Retinal pigment epithelial cell (primary cell): ENCODE measurements at regions not wholly inside any gene's neighbourhood (a gene's known extent, or its start where the extent isn't known, plus 50 kb on each side); places are given as distances from the start of the nearest gene placed in this dataset.
A peak's percentile ranks its signal among the peaks of the same experiment; 100 is the strongest.
"Not testable (repeated sequence)": the region's sequence is repeated elsewhere in the genome, so short reads cannot be mapped to it uniquely, and the experiment has no call there.

ENCODE experiments used
- DNase-seq: peaks from one replicate; pipeline ENCODE4 v3.0.0-alpha.2; 2010; ENCODE audit warnings: low read depth
- H3K4me3 ChIP-seq: 2 replicates; pipeline ENCODE4 v1.5.1; 2011; ENCODE audit warnings: mild to moderate bottlenecking, low read length, control low read depth, moderate library complexity
- TF ChIP-seq, protein P1 (sequence below): conservative IDR thresholded peaks from 2 replicates; pipeline ENCODE4 v1.5.1; 2011; ENCODE audit warnings: low read depth, low read length, control low read depth, inconsistent platforms

DNA sequence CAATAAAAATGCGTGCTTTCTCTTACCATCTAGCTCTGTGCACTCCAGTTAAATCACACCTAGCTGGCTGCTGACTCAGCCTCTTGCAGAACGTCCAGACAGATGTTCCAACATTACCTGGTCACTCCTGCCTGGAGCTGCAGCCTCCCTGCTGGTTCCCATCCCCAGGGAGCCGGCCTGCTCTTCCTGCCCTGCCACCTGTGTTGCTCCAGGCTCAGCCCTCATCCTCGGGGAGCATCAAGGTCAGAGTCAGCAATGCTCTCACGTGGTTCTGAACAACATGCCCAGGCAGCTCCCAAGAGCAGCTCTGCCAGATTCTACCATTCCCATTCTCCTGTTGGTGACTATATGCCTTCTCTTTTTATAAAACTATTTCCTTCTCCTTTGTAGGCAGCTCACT is 81.3 kb downstream of the GADD45G start:
- no peak for DNase-seq
- TF ChIP-seq, protein P1, sequence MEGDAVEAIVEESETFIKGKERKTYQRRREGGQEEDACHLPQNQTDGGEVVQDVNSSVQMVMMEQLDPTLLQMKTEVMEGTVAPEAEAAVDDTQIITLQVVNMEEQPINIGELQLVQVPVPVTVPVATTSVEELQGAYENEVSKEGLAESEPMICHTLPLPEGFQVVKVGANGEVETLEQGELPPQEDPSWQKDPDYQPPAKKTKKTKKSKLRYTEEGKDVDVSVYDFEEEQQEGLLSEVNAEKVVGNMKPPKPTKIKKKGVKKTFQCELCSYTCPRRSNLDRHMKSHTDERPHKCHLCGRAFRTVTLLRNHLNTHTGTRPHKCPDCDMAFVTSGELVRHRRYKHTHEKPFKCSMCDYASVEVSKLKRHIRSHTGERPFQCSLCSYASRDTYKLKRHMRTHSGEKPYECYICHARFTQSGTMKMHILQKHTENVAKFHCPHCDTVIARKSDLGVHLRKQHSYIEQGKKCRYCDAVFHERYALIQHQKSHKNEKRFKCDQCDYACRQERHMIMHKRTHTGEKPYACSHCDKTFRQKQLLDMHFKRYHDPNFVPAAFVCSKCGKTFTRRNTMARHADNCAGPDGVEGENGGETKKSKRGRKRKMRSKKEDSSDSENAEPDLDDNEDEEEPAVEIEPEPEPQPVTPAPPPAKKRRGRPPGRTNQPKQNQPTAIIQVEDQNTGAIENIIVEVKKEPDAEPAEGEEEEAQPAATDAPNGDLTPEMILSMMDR: no peak

DNA sequence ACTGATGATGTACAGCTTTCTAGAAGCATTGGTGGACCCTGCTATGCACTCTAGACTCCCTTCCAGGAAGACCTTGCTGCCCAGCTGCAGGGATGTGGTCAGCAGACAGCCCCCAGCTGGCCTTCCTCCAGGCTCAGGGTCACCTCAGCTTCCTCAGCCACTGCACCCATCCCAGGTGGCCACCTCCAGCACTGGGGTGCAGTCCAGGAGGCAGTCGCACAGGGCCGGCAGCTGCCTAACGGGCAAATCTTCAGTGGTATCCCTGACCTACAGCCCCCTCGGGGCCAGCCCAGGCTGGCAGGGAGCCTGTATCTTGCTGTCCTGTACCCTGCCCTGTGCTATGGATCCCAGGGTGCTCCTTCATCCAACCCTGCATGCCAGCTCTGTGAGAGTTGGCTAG is 81.8 kb downstream of the GADD45G start:
- no peak for DNase-seq
- TF ChIP-seq, protein P1: no peak

More for the DNA sequence above, 81.3 kb downstream of the GADD45G start:
- H3K4me3 ChIP-seq: no peak overlapping the region

DNA sequence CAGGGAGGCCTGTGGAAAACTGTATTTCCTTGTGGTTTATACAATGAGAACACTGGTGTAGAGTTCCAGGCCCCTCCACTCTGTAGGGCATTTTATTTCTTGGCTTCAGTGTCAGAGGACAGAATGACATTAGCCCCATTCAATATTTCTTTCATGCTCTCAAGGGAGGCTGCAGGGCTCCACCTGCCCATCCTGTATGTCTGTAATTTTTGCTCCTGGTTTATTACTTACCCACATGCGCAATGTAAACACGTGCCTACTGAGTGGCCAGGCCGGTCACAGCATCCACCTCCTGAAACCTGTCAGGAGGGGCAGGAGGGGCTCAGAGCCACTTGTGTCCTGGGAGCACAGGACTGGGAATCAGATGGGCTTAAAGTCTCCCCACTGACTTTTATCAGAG is 82.4 kb downstream of the GADD45G start:
- DNase-seq: no peak
- TF ChIP-seq, protein P1: no peak
- no peak overlapping the region for H3K4me3 ChIP-seq

More for the DNA sequence above, 81.8 kb downstream of the GADD45G start:
- no peak overlapping the region for H3K4me3 ChIP-seq

DNA sequence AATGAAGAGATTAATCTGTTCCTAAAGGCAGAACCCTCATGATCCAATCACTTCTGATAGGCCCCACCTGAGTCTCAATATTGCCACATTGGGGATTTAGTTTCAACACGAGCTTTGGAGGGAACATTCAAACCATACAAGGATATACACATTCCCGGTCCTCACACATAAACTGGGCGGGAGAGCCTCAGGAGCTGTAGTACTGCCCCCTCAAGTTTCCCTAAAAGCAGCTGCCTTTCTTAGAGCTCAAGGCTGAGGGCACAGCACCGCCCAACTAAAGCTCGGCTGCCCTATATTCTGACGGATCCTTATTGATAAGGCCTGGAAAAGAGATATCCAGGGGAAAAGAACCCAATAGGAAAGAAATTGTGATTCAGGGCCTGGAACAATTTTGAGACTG is 83.0 kb downstream of the GADD45G start:
- no peak overlapping the region for H3K4me3 ChIP-seq
- TF ChIP-seq, protein P1: no peak
- no peak for DNase-seq

DNA sequence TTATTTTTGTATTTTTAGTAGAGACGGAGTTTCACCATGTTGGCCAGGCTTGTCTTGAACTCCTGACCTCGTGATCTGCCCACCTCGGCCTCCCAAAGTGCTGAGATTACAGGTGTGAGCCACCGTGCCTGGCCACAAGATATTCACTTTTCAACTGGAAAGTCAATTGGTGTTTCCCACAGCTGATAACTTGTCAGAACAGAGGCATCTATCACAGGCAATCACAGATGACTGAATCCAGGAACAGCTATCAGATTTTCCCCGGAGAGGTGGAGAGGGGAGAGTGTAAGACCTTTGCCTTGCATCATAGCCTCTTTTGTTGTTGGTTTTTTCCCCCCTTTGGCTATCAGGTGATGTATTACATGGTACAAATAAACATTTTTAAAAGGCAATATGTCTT is 84.5 kb downstream of the GADD45G start:
- not testable (repeated sequence) for DNase-seq, H3K4me3 ChIP-seq

DNA sequence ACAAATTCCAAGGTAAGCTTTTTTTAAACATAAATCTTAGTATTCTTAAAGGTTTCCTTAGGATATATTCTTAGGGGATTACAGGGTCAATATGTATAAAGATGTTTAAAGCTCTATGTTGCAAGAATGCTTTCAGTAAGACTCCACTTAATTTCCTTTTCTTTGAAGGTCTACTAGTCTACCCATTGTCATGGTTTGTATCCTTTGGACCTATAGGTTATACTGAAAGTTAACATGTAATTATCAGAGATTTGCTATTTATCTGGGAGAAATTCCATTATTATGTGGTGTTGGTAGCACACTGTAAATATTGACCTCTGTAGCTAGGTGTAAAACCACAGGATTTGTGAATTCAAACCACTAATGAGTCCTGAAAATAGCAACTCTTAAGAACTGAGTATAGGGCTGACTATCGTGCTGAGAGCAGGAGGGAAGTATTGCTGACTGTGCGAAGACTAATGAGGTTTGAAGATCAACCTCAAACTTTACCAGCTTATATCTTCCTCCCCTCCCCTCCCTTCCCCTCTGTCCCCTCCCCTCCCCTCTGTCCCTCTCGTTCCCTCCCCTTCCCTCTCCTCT is 85.6 kb downstream of the GADD45G start:
- DNase-seq: peak; percentile 70
- no peak overlapping the region for H3K4me3 ChIP-seq
- TF ChIP-seq, protein P1: no peak

DNA sequence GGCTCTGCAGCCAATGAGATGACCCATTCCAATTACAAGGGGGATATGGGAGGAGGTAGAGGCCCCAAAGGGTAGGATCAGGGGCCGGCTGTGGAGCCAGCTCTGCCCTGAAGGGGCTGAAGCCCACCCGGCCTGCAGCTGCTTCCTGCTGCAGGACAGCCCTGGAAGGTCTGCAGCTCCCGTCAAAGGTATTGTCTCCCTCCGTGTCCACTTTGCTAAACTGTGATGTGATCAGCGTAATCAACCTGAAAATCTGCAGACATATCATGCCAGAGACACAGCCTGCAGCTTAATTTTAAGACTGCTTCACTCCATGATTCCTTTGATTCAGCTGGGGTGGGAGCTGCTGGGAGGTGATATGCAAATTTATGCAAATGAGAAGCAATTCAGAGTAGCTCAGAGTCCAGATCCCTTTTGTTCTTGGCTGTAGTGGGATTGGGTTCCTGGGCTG is 90.7 kb downstream of the GADD45G start:
- DNase-seq: no peak
- TF ChIP-seq, protein P1: no peak
- H3K4me3 ChIP-seq: no peak overlapping the region

DNA sequence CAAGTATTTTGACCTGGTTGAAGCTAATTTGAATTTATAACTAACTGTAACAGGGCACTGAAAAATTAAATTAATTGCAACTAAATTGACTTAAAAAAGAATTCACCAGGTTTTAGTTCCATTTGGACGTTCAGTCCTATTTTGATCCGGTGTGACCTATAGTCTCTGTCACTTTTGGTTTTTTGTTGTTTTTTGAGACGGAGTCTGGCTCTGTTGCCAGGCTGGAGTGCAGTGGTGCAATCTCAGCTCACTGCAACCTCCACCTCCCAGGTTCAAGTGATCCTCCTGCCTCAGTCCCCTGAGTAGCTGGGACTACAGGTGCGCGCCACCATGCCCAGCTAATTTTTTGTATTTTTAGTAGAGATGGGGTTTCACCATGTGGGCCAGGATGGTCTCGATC is 91.2 kb downstream of the GADD45G start:
- not testable (repeated sequence) for H3K4me3 ChIP-seq, DNase-seq
